ENCODE measurements at regions not wholly inside any gene's neighbourhood (a gene's known extent, or its start where the extent isn't known, plus 50 kb on each side); places are given as distances from the start of the nearest gene placed in this dataset.
"Not testable (repeated sequence)": the region's sequence is repeated elsewhere in the genome, so short reads cannot be mapped to it uniquely, and the experiment has no call there.

DNA sequence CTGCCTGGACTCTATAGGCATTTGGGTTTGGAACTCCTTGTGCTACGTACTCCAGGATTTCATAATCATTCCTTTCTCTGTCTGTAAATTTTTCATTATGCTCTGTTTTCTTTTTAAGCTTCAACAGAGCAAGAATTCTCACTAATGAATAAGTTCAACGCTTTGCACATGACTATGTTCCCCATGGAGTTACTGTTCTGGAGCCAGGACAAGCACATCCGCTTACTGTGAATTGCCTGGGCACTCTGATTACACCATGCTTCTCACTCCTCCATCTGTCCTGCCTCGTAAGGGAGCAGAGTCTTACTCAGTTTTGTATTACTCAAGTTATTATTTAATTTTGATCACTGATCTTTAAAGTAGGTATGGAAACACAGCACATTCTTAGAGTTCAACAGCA, 472.7 kb downstream of the RAP2B start:
- no peaks in the 10 kb centered on the region for H3K9me3 ChIP-seq
- 87 to 95% (median 93%) methylated on average over 4 of the region's 4 CpGs for WGBS, 5 donors
- DNase-seq: no peak
- H3K27me3 ChIP-seq (replicated peaks in 1 of 7): no peaks in the 10 kb centered on the region
- no peaks in the 10 kb centered on the region for H3K36me3 ChIP-seq
- H3K4me3 ChIP-seq: no peak overlapping the region
- intact Hi-C loops (cut with DNase I; ENCODE audit: low total_unique reads): no loop called here
- H3K27ac ChIP-seq: no peak overlapping the region
- no peak for TF ChIP-seq POLR2AphosphoS5 (IDR thresholded peaks at IDR 0.05)
- no peak for TF ChIP-seq CTCF (IDR thresholded peaks at IDR 0.05 in 8 of 11, conservative IDR thresholded peaks at IDR 0.05 in 3 of 11)
- no peak for TF ChIP-seq POLR2A (IDR thresholded peaks at IDR 0.05)
- no peaks in the 10 kb centered on the region for H3K4me1 ChIP-seq

DNA sequence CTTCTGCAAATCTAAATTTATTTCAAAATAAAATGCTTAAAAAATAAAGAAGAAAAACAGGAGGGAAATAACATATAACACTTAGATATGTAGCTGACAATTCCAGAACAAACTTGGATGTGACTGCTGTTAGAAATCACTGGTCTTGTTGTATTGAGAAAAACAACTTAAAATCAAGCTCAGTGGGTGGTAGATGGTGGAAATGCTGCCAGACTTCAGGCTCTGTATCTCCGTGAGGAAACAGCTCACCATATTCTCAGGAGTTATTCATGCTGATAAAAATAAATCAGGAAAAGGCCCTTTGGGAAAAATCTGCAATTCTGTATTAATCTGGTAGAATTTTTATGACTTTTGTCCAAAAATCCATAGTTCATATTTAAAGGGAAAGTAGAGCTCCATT, 477.6 kb downstream of the RAP2B start:
- DNase-seq: no peak
- Histone ChIP-seq H3K27me3 (replicated peaks in 1 of 7) (no peaks in the 10 kb centered on the region), H3K36me3 (no peaks in the 10 kb centered on the region), H3K27ac (no peak overlapping the region), H3K4me1 (no peaks in the 10 kb centered on the region), H3K4me3 (no peak overlapping the region), H3K9me3 (no peaks in the 10 kb centered on the region)
- TF ChIP-seq POLR2A (IDR thresholded peaks at IDR 0.05) (no peak), CTCF (IDR thresholded peaks at IDR 0.05 in 8 of 11, conservative IDR thresholded peaks at IDR 0.05 in 3 of 11) (no peak), POLR2AphosphoS5 (IDR thresholded peaks at IDR 0.05) (no peak)
- intact Hi-C loops (cut with DNase I; ENCODE audit: low total_unique reads): no loop called here
- WGBS, 5 donors: 77 to 85% (median 79%) methylated on average over 1 of the region's 1 CpG

- no peak overlapping the region for H3K27ac ChIP-seq
- H3K4me3 ChIP-seq: no peak overlapping the region
- intact Hi-C loops (cut with DNase I; ENCODE audit: low total_unique reads): no loop called here
- no peaks in the 10 kb centered on the region for H3K4me1 ChIP-seq
- 86 to 95% (median 93%) methylated on average over 8 of the region's 8 CpGs for WGBS, 5 donors
- no peaks in the 10 kb centered on the region for H3K36me3 ChIP-seq
- no peaks in the 10 kb centered on the region for H3K27me3 ChIP-seq (replicated peaks in 1 of 7)
- DNase-seq: no peak
- H3K9me3 ChIP-seq: peaks cover 0 to 11% (median 0%) of the 10 kb centered on the region in 8 donors
- TF ChIP-seq POLR2A (IDR thresholded peaks at IDR 0.05) (no peak), POLR2AphosphoS5 (IDR thresholded peaks at IDR 0.05) (no peak), CTCF (IDR thresholded peaks at IDR 0.05 in 8 of 11, conservative IDR thresholded peaks at IDR 0.05 in 3 of 11) (no peak)
Observed at GRCh38 chr3:153640689-153641665, 479.0 kb downstream of the RAP2B start.

DNA sequence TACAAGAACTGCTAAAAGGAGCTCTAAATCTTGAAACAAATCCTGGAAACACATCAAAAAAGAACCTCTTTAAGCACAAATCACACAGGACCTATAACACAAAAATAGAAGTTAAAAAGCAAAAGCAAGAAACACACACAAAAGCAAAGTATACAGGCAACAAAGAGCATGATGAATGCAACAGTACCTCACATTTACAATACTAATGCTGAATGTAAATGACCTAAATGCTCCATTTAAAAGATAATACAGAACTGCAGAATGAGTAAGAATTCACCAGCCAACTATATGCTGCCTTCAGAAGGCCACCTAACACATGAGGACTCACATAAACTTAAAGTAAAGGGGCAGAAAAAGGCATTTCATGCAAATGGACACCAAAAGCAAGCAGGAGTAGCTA, 478.6 kb upstream of the ARHGEF26 start:
- H3K4me1 ChIP-seq; H3K27me3 ChIP-seq (replicated peaks in 1 of 7); H3K4me3 ChIP-seq; intact Hi-C loops (cut with DNase I; ENCODE audit: low total_unique reads); H3K27ac ChIP-seq; DNase-seq; H3K36me3 ChIP-seq: not testable (repeated sequence)
- peaks cover 0 to 11% (median 0%) of the 10 kb centered on the region in 8 donors for H3K9me3 ChIP-seq

DNA sequence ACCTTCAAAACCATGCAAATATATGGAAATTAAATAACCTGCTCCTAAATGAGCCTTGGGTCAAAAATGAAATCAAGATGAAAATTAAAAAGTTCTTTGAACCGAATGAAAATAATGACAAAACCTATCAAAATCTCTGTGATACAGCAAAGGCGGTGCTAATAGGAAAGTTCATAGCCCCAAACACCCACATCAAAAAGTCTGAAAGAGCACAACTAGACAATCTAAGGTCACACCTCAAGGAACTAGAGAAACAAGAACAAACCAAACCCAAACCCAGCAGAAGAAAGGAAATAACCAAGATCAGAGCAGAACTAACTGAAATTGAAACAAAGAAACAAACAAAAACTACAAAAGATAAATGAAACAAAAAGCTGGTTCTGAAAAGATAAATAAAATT, 477.7 kb upstream of the ARHGEF26 start:
- intact Hi-C loops (cut with DNase I; ENCODE audit: low total_unique reads); H3K4me1 ChIP-seq; H3K36me3 ChIP-seq; DNase-seq; H3K27me3 ChIP-seq (replicated peaks in 1 of 7); H3K4me3 ChIP-seq: not testable (repeated sequence)
- Histone ChIP-seq H3K9me3 (peaks cover 0 to 11% (median 0%) of the 10 kb centered on the region in 8 donors), H3K27ac (peak overlapping the region in 2 of 8 donors; percentile 21 to 42)
- 33 to 71% (median 62%) methylated on average over 2 of the region's 2 CpGs for WGBS, 5 donors

Data from spleen (tissue), 11 donors.